Osteoblast (primary cell): ENCODE measurements at regions not wholly inside any gene's neighbourhood (a gene's known extent, or its start where the extent isn't known, plus 50 kb on each side); places are given as distances from the start of the nearest gene placed in this dataset.
A peak's percentile ranks its signal among the peaks of the same experiment; 100 is the strongest.

Experiments used
- DNase-seq: peaks from one replicate; pipeline ENCODE4 v3.0.0; 2011; ENCODE audit warnings: low spot score, mixed read lengths; ENCODE audit not compliant: insufficient read length; ENCODE audit errors: missing footprints
- H2AFZ ChIP-seq: 2 replicates; pipeline ENCODE4 v1.6.0; 2011; ENCODE audit warnings: mild to moderate bottlenecking, low read length
- H3K27ac ChIP-seq: 2 replicates; pipeline ENCODE4 v1.5.1; 2011; ENCODE audit warnings: mild to moderate bottlenecking, low read depth, low read length, moderate library complexity
- H3K27me3 ChIP-seq: 2 replicates; pipeline ENCODE4 v1.6.0; 2012; ENCODE audit warnings: mild to moderate bottlenecking, control low read depth, inconsistent platforms, low read length, moderate library complexity; ENCODE audit not compliant: insufficient read depth
- H3K36me3 ChIP-seq: 2 replicates; pipeline ENCODE4 v1.5.1; 2011; ENCODE audit warnings: mild to moderate bottlenecking, low read length, control low read depth, moderate library complexity; ENCODE audit not compliant: insufficient read depth
- H3K4me1 ChIP-seq: 2 replicates; pipeline ENCODE4 v1.5.1; 2011; ENCODE audit warnings: mild to moderate bottlenecking, low read length, control low read depth, moderate library complexity; ENCODE audit not compliant: insufficient read depth
- H3K4me2 ChIP-seq: 2 replicates; pipeline ENCODE4 v1.6.0; 2011; ENCODE audit warnings: mild to moderate bottlenecking, low read length; ENCODE audit not compliant: insufficient read depth
- H3K4me3 ChIP-seq: fragments of 200-600 bp; sonication (generic); 3 replicates; pipeline ENCODE4 v1.5.1; 2012; ENCODE audit warnings: mild to moderate bottlenecking, low read length, inconsistent platforms; ENCODE audit not compliant: insufficient read depth
- H3K79me2 ChIP-seq: 2 replicates; pipeline ENCODE4 v1.6.0; 2012; ENCODE audit warnings: mild to moderate bottlenecking, low read length, control low read depth, inconsistent platforms; ENCODE audit not compliant: insufficient read depth
- H3K9me3 ChIP-seq: 2 replicates; pipeline ENCODE4 v1.5.1; 2011; ENCODE audit warnings: low read depth, low read length, control low read depth
- H4K20me1 ChIP-seq: 2 replicates; pipeline ENCODE4 v1.6.0; 2012; ENCODE audit warnings: mild to moderate bottlenecking, low read length, control low read depth; ENCODE audit not compliant: insufficient read depth
- CTCF ChIP-seq: IDR thresholded peaks from 2 replicates; pipeline ENCODE4 v1.5.1; 2011; ENCODE audit warnings: mild to moderate bottlenecking, low read depth, low read length, moderate library complexity; ENCODE audit errors: extremely low read depth

GRCh38 chr2:71926089-71926447 lies 221.6 kb downstream of the CYP26B1 start:
- Histone ChIP-seq H3K9me3 (no peaks in the 10 kb centered on the region), H3K4me1 (no peaks in the 10 kb centered on the region), H3K4me3 (no peak overlapping the region), H3K79me2 (no peaks in the 10 kb centered on the region), H3K36me3 (no peaks in the 10 kb centered on the region), H3K27me3 (no peaks in the 10 kb centered on the region), H3K4me2 (no peak overlapping the region), H2AFZ (no peak overlapping the region), H4K20me1 (no peaks in the 10 kb centered on the region), H3K27ac (no peak overlapping the region)
- no peak for TF ChIP-seq CTCF
- no peak for DNase-seq

GRCh38 chr2:71925268-71926088 lies 222.2 kb downstream of the CYP26B1 start:
- Histone ChIP-seq H3K79me2 (no peaks in the 10 kb centered on the region), H3K9me3 (no peaks in the 10 kb centered on the region), H3K27ac (no peak overlapping the region), H4K20me1 (no peaks in the 10 kb centered on the region), H3K4me1 (no peaks in the 10 kb centered on the region), H3K27me3 (no peaks in the 10 kb centered on the region), H3K36me3 (no peaks in the 10 kb centered on the region), H3K4me3 (no peak overlapping the region), H2AFZ (no peak overlapping the region), H3K4me2 (no peak overlapping the region)
- DNase-seq: peak; percentile 89
- no peak for TF ChIP-seq CTCF

- Histone ChIP-seq H3K4me2 (no peak overlapping the region), H3K9me3 (no peaks in the 10 kb centered on the region), H2AFZ (no peak overlapping the region), H4K20me1 (no peaks in the 10 kb centered on the region), H3K36me3 (no peaks in the 10 kb centered on the region), H3K4me3 (no peak overlapping the region), H3K27me3 (no peaks in the 10 kb centered on the region), H3K4me1 (no peaks in the 10 kb centered on the region), H3K79me2 (no peaks in the 10 kb centered on the region), H3K27ac (no peak overlapping the region)
- peak; percentile 92 for DNase-seq
- TF ChIP-seq CTCF: peak; percentile 78
Observed at GRCh38 chr2:71923887-71924533, 223.7 kb downstream of the CYP26B1 start.

GRCh38 chr2:71923143-71923525 lies 224.5 kb downstream of the CYP26B1 start:
- H3K4me2 ChIP-seq: no peak overlapping the region
- H3K27ac ChIP-seq: no peak overlapping the region
- no peak overlapping the region for H2AFZ ChIP-seq
- no peaks in the 10 kb centered on the region for H3K27me3 ChIP-seq
- no peak for TF ChIP-seq CTCF
- H3K36me3 ChIP-seq: no peaks in the 10 kb centered on the region
- no peak overlapping the region for H3K4me3 ChIP-seq
- no peaks in the 10 kb centered on the region for H3K79me2 ChIP-seq
- DNase-seq: peak; percentile 66
- H3K4me1 ChIP-seq: no peaks in the 10 kb centered on the region
- H3K9me3 ChIP-seq: no peaks in the 10 kb centered on the region
- H4K20me1 ChIP-seq: no peaks in the 10 kb centered on the region
